Kidney epithelial cell (primary cell): ENCODE measurements at regions not wholly inside any gene's neighbourhood (a gene's known extent, or its start where the extent isn't known, plus 50 kb on each side); places are given as distances from the start of the nearest gene placed in this dataset.
"Not testable (repeated sequence)": the region's sequence is repeated elsewhere in the genome, so short reads cannot be mapped to it uniquely, and the experiment has no call there.

Source experiments
- DNase-seq: peaks from one replicate; pipeline ENCODE4 v3.0.0-alpha.2; 2010; ENCODE audit warnings: low read depth
- H3K27me3 ChIP-seq: 2 replicates; pipeline ENCODE4 v1.6.0; 2011; ENCODE audit warnings: low read length; ENCODE audit not compliant: control insufficient read depth, insufficient read depth
- H3K36me3 ChIP-seq: 2 replicates; pipeline ENCODE4 v1.5.1; 2011; ENCODE audit warnings: low read length; ENCODE audit not compliant: control insufficient read depth, insufficient read depth
- H3K4me3 ChIP-seq: 2 replicates; pipeline ENCODE4 v1.5.1; 2011; ENCODE audit warnings: low read depth, mild to moderate bottlenecking, control low read depth, low read length
- TF ChIP-seq, protein P1 (sequence below): IDR thresholded peaks from 2 replicates; pipeline ENCODE4 v1.5.1; 2011; ENCODE audit warnings: mild to moderate bottlenecking, moderate library complexity, low read length, control low read depth, inconsistent platforms; ENCODE audit not compliant: insufficient read depth, poor library complexity, severe bottlenecking

- no peak for DNase-seq
- TF ChIP-seq, protein P1, sequence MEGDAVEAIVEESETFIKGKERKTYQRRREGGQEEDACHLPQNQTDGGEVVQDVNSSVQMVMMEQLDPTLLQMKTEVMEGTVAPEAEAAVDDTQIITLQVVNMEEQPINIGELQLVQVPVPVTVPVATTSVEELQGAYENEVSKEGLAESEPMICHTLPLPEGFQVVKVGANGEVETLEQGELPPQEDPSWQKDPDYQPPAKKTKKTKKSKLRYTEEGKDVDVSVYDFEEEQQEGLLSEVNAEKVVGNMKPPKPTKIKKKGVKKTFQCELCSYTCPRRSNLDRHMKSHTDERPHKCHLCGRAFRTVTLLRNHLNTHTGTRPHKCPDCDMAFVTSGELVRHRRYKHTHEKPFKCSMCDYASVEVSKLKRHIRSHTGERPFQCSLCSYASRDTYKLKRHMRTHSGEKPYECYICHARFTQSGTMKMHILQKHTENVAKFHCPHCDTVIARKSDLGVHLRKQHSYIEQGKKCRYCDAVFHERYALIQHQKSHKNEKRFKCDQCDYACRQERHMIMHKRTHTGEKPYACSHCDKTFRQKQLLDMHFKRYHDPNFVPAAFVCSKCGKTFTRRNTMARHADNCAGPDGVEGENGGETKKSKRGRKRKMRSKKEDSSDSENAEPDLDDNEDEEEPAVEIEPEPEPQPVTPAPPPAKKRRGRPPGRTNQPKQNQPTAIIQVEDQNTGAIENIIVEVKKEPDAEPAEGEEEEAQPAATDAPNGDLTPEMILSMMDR: no peak
- H3K27me3 ChIP-seq: no peaks in the 10 kb centered on the region
- no peaks in the 10 kb centered on the region for H3K36me3 ChIP-seq
- no peak overlapping the region for H3K4me3 ChIP-seq
These were observed 1170.7 kb downstream of the FSCB start for GRCh38 chr14:43336351-43336750.

DNA sequence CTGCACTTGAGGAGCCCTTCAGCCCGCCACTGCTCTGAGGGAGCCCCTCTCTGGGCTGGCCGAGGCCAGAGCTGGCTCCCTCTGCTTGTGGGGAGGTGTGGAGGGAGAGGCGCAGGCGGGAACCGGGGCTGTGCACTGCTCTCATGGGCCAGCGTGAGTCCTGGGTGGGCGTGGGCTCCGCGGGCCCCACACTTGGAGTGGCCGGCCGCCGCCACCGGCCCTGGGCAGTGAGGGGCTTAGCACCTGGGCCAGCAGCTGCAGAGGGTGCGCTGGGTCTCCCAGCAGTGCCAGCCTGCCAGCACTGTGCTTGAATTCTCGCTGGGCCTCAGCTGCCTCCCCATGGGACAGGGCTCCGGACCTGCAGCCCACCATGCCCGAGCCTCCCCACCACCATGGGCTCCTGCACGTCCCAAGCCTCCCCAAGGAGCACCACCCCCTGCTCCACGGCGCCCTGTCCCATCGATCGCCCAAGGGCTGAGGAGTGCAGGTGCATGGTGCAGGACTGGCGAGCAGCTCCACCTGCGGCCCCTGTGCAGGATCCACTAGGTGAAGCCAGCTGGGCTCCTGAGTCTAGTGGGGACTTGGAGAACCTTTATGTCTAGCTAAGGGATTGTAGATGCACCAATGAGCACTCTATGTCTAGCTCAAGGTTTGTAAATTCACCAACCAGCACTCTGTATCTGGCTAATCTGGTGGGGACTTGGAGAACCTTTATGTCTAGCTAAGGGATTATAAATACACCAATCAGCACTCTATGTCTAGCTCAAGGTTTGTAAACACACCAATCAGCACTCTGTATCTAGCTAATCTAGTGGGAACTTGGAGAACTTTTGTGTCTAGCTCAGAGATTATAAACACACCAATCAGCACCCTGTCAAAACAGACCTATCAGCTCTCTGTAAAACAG lies 1180.3 kb downstream of the FSCB start:
- H3K36me3 ChIP-seq, H3K27me3 ChIP-seq, DNase-seq, H3K4me3 ChIP-seq: not testable (repeated sequence)

DNA sequence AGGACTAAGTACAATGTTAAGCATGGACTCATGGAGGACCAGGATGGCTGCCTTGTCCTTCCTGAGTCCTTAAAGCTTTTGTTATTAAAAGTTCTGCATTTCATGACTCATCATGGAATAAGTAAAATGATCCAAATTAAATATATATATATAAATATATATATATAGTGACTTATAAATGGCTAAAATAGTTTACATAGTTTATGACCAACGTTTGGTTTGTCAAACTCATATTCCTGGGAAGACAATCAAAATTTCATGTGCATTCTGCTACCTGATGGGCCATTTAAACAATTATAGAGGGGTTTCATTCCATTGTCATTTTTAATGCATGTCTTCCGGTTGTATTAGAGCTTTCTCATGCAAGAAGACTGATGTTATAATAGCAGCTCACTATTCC lies 1190.7 kb downstream of the FSCB start:
- DNase-seq: no peak
- Histone ChIP-seq H3K4me3 (no peak overlapping the region), H3K27me3 (no peaks in the 10 kb centered on the region), H3K36me3 (no peaks in the 10 kb centered on the region)
- TF ChIP-seq, protein P1: no peak

DNA sequence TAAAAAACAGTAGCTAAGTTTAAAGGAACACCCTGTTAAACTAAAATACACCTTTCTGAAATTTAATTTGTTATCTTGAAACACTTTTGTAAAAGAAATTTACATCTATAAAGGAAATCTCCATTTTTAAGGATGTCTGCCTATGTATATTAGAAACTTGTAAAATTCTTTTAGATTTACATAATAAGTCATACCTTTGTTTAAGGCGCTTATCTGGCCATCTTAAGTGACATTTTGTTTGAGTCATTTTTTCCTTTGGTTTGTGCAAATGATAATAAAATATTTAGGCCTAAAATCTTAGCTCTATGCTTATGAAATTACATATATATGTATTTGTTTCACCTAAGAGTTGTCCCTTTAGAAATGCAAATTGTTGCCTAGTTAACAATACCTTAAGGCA lies 1193.4 kb downstream of the FSCB start:
- TF ChIP-seq, protein P1: no peak
- Histone ChIP-seq H3K36me3 (no peaks in the 10 kb centered on the region), H3K4me3 (no peak overlapping the region), H3K27me3 (no peaks in the 10 kb centered on the region)
- DNase-seq: no peak

DNA sequence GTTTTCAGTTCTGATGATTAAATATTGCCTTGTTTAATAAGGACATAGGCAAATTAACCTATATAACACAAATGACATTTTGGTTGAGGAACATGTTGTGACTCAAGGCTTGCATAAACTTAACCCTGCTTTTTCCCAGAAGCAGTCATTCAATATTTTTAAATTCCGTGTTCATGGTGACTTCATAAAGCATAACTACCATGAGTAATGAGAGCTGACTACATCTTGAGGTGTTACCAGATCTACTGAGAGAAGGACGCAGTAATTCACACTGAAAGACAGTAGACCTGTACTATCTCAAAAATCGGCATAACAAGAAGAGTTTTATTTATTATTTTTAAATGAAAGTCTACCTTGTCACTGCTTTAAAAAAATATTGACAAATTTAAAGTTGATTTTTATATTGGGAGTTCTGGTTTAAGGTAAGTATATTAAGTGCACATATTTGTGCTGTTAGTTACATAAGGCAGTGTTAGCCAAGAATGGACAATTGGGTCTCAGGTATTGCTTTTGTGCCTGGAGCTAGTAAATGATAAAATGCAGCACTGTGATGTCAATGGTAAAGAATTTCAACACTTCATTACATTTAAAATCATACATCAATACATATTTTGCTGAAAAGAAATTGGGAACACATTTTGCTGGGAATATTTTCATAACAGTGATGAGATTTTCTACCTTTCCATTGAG lies 1198.5 kb downstream of the FSCB start:
- no peak for DNase-seq
- Histone ChIP-seq H3K27me3 (no peaks in the 10 kb centered on the region), H3K36me3 (no peaks in the 10 kb centered on the region), H3K4me3 (no peak overlapping the region)
- TF ChIP-seq, protein P1: no peak

DNA sequence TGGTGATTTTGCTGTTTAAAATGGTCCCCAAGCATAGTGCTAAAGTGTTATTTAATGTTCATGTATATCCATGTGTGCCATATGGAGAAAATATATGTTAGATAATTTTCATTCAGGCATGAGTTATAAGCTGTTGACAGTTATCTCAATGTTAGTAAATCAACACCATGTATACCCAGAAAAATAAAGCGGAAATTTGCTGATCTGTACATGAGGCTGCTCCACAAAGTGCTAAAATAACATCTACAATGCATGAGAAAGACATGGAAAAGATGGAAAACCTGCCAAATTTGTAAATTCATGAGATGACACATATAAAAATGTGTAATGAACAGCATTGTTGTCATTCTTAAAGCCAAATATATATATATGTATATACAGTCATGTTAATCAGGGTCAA lies 1199.2 kb downstream of the FSCB start:
- H3K27me3 ChIP-seq: no peaks in the 10 kb centered on the region
- no peak for DNase-seq
- TF ChIP-seq, protein P1: no peak
- no peak overlapping the region for H3K4me3 ChIP-seq
- H3K36me3 ChIP-seq: no peaks in the 10 kb centered on the region
